Right lobe of liver (tissue), 4 donors: ENCODE measurements at regions not wholly inside any gene's neighbourhood (a gene's known extent, or its start where the extent isn't known, plus 50 kb on each side); places are given as distances from the start of the nearest gene placed in this dataset.

Experiments
- CTCF ChIP-seq, 4 donors: fragments of 200-600 bp in 3 of 4; fragments of 450-650 bp in 1 of 4; IDR thresholded peaks; one replicate each; pipeline versions ENCODE4 v1.5.1 to v1.8.0; 2016 to 2022; ENCODE audit warnings: antibody characterized with exemption in 4 of 4, mild to moderate bottlenecking in 2 of 4
- POLR2A ChIP-seq: fragments of 450-650 bp; IDR thresholded peaks from one replicate; pipeline ENCODE4 v1.6.1; 2017; ENCODE audit warnings: antibody characterized with exemption, mild to moderate bottlenecking
- donor health status: DM: no; HTN: no; CAD: no.
- donor health status: DM: no; HTN: no; CAD: no.
- donor health status: DM: no; HTN: yes; CAD: no.

- no peak for TF ChIP-seq CTCF (IDR thresholded peaks at IDR 0.05)
- no peak for TF ChIP-seq POLR2A
Observed at GRCh38 chr16:5730783-5731182, 633.2 kb upstream of the EEF2KMT start.
